Endothelial cell of umbilical vein (primary cell): ENCODE measurements at regions not wholly inside any gene's neighbourhood (a gene's known extent, or its start where the extent isn't known, plus 50 kb on each side); places are given as distances from the start of the nearest gene placed in this dataset.

ENCODE experiments used
- BruUV-seq: library from RNA; stranded (reverse); fragments of 400-500 nt; replicated peaks from 2 replicates; lab custom pipeline; 2021; lab: Mats Ljungman, UMichigan
- CTCF ChIA-PET: fragments of 300-600, 350-600 bp; sonication (Branson Sonifier 250); formaldehyde crosslinking; loops from one replicate; lab custom pipeline; 2021; ENCODE audit warnings: antibody characterized with exemption, inconsistent platforms; lab: Charles Lee
- POLR2A ChIA-PET: fragments of 300-600, 350-600 bp; sonication (Branson Sonifier 250); formaldehyde crosslinking; loops from one replicate; lab custom pipeline; 2021; ENCODE audit warnings: antibody characterized with exemption, inconsistent platforms; lab: Charles Lee
- DNase-seq: peaks from one replicate; pipeline ENCODE4 v3.0.0-alpha.2; 2011; ENCODE audit warnings: low read depth, low spot score
- FAIRE-seq: peaks from 2 replicates; lab custom pipeline; 2011; peaks lifted over from hg19 to GRCh38; lab: Jason Lieb, UNC
- H2AFZ ChIP-seq: 2 replicates; pipeline ENCODE4 v1.6.0; 2012; ENCODE audit warnings: low read depth, low read length, control low read depth, inconsistent platforms
- H3K27ac ChIP-seq: 2 replicates; pipeline ENCODE4 v1.5.1; 2011; ENCODE audit warnings: low read depth, mild to moderate bottlenecking, control low read depth, low read length, moderate library complexity; ENCODE audit not compliant: insufficient read depth
- H3K27me3 ChIP-seq, 2 experiments: 2 replicates each; pipeline versions ENCODE4 v1.6.0 to v1.6.1; 2011; ENCODE audit warnings: low read length in 2 of 2, mixed read lengths in 1 of 2; ENCODE audit not compliant: control insufficient read depth in 2 of 2, insufficient read depth in 2 of 2
- H3K36me3 ChIP-seq, 2 experiments: 2 replicates in 1 of 2; 3 replicates in 1 of 2; pipeline ENCODE4 v1.5.1; 2011; ENCODE audit warnings: low read length in 2 of 2, mild to moderate bottlenecking in 1 of 2, moderate library complexity in 1 of 2; ENCODE audit not compliant: control insufficient read depth in 2 of 2, insufficient read depth in 2 of 2; ENCODE audit errors: extremely low read depth in 1 of 2
- H3K4me1 ChIP-seq: 3 replicates; pipeline ENCODE4 v1.5.1; 2011; ENCODE audit warnings: mild to moderate bottlenecking, low read length; ENCODE audit not compliant: control insufficient read depth, insufficient read depth; ENCODE audit errors: extremely low read depth
- H3K4me2 ChIP-seq: 2 replicates; pipeline ENCODE4 v1.6.1; 2011; ENCODE audit warnings: low read length, control low read depth, mixed read lengths; ENCODE audit not compliant: insufficient read depth
- H3K4me3 ChIP-seq, 3 experiments: fragments of 200-600 bp in 1 of 3; sonication (generic), shearing (Covaris generic) in 1 of 3; replicated peaks in 1 of 3; 2 replicates each; pipeline ENCODE4 v1.5.1; 2011 to 2016; ENCODE audit warnings: control low read depth in 3 of 3, low read length in 3 of 3, mild to moderate bottlenecking in 2 of 3, inconsistent platforms in 1 of 3, low read depth in 1 of 3, moderate library complexity in 1 of 3; ENCODE audit not compliant: insufficient read depth in 1 of 3
- H3K79me2 ChIP-seq: 2 replicates; pipeline ENCODE4 v1.6.0; 2012; ENCODE audit warnings: low read length, inconsistent platforms; ENCODE audit not compliant: control insufficient read depth, insufficient read depth
- H3K9ac ChIP-seq: replicated peaks from 2 replicates; pipeline ENCODE3; 2011; ENCODE audit warnings: low read length, control low read depth; ENCODE audit not compliant: insufficient read depth; ENCODE audit errors: extremely low read depth
- H3K9me1 ChIP-seq: replicated peaks from 3 replicates; pipeline ENCODE4 v1.6.0; 2011; ENCODE audit warnings: mild to moderate bottlenecking, low read length; ENCODE audit not compliant: control insufficient read depth, insufficient read depth; ENCODE audit errors: extremely low read depth
- H3K9me3 ChIP-seq: replicated peaks from 2 replicates; pipeline ENCODE4 v1.5.1; 2012; ENCODE audit warnings: low read length, inconsistent platforms; ENCODE audit not compliant: control insufficient read depth, insufficient read depth
- H4K20me1 ChIP-seq: replicated peaks from 2 replicates; pipeline ENCODE3; 2011; ENCODE audit warnings: mild to moderate bottlenecking, low read length; ENCODE audit not compliant: control insufficient read depth, insufficient read depth; ENCODE audit errors: extremely low read depth
- CTCF ChIP-seq, 2 donors: IDR thresholded peaks; 1 replicate in 1 of 2; 2 replicates in 1 of 2; pipeline ENCODE4 v1.5.1; 2011; ENCODE audit warnings: low read length in 2 of 2, mild to moderate bottlenecking in 2 of 2, moderate library complexity in 2 of 2, control low read depth in 1 of 2, inconsistent platforms in 1 of 2, low read depth in 1 of 2; ENCODE audit not compliant: insufficient read depth in 1 of 2; ENCODE audit errors: extremely low read depth in 1 of 2
- EZH2 ChIP-seq: IDR thresholded peaks from 2 replicates; pipeline ENCODE4 v1.6.1; 2012; ENCODE audit warnings: borderline replicate concordance, low read depth, mild to moderate bottlenecking, moderate library complexity, low read length, inconsistent platforms; ENCODE audit not compliant: severe bottlenecking
- FOS ChIP-seq: IDR thresholded peaks from 2 replicates; pipeline ENCODE4 v1.6.1; 2011; ENCODE audit warnings: mild to moderate bottlenecking, low read length, moderate library complexity, borderline replicate concordance; ENCODE audit not compliant: insufficient read depth
- GATA2 ChIP-seq: IDR thresholded peaks from 2 replicates; pipeline ENCODE4 v1.7.0; 2011; ENCODE audit warnings: low read depth, mild to moderate bottlenecking, moderate library complexity, mixed read lengths, low read length; ENCODE audit not compliant: insufficient read length, insufficient read depth
- JUN ChIP-seq: IDR thresholded peaks from 2 replicates; pipeline ENCODE4 v1.6.1; 2011; ENCODE audit warnings: borderline replicate concordance, low read depth; ENCODE audit not compliant: insufficient read length, insufficient read depth
- MAX ChIP-seq: IDR thresholded peaks from 2 replicates; pipeline ENCODE4 v1.6.1; 2011; ENCODE audit not compliant: insufficient read depth, insufficient read length
- MYC ChIP-seq: IDR thresholded peaks from one replicate; pipeline ENCODE4 v1.6.1; 2011; ENCODE audit warnings: mild to moderate bottlenecking, low read depth, low read length
- POLR2A ChIP-seq: IDR thresholded peaks from 2 replicates; pipeline ENCODE4 v1.6.1; 2012; ENCODE audit warnings: low read depth, mild to moderate bottlenecking, control low read depth, low read length
- dilution Hi-C: fragments of 300-500 bp; cut with MboI; formaldehyde crosslinking; loops from one replicate; pipeline ENCODE4 v1.15.0; 2019; ENCODE audit warnings: low sequenced_read_pairs; ENCODE audit not compliant: extremely low pct_ligation_motif_present
- intact Hi-C: fragments of 100-400 bp; cut with micrococcal nuclease; formaldehyde crosslinking; loops from one replicate; pipeline ENCODE4 v1.10.0; 2022

GRCh38 chr2:134152045-134153010 is 101.5 kb upstream of the MGAT5 start:
- CTCF ChIA-PET, result no interaction called here
- POLR2A ChIA-PET, result no interaction called here
- BruUV-seq, result no TSS peak
- peaks cover 7% of the 10 kb centered on the region for H3K79me2 ChIP-seq
- TF ChIP-seq FOS (no peak), JUN (no peak)
- no peaks in the 10 kb centered on the region for H3K9me3 ChIP-seq
- H4K20me1 ChIP-seq, result no peaks in the 10 kb centered on the region
- H3K9me1 ChIP-seq, result no peaks in the 10 kb centered on the region
- intact Hi-C loops (no loop called here), dilution Hi-C loops (no loop called here)
- no peak for DNase-seq
- FAIRE-seq, result no peak
- no peak overlapping the region for H3K27ac ChIP-seq
- H3K9ac ChIP-seq, result no peak overlapping the region
- H2AFZ ChIP-seq, result no peak overlapping the region
- no peaks in the 10 kb centered on the region for H3K27me3 ChIP-seq
- no peaks in the 10 kb centered on the region for H3K36me3 ChIP-seq
- H3K4me1 ChIP-seq, result peaks cover 8% of the 10 kb centered on the region
- no peak overlapping the region for H3K4me3 ChIP-seq
- no peak overlapping the region for H3K4me2 ChIP-seq

- ChIA-PET CTCF (interaction anchor here (1.5 kb wide), 1 partner anchor 12 kb away, joined by 4 read pairs; no protein-coding TSS in a partner anchor), POLR2A (no interaction called here)
- no peak overlapping the region for H3K27ac ChIP-seq
- no peak overlapping the region for H3K4me3 ChIP-seq
- no peaks in the 10 kb centered on the region for H3K27me3 ChIP-seq
- no peak for FAIRE-seq
- H4K20me1 ChIP-seq, result no peaks in the 10 kb centered on the region
- no peaks in the 10 kb centered on the region for H3K9me1 ChIP-seq
- H3K9ac ChIP-seq, result no peak overlapping the region
- dilution Hi-C loops (no loop called here), intact Hi-C loops (no loop called here)
- no peak overlapping the region for H3K4me2 ChIP-seq
- TF ChIP-seq JUN (no peak), CTCF (IDR thresholded peaks at IDR 0.05; ENCODE audit: extremely low read depth in 1 of 2, insufficient read depth in 1 of 2, low read depth in 1 of 2, low read length in 2 of 2) (no peak), MAX (no peak), FOS (no peak), MYC (no peak), EZH2 (no peak), POLR2A (no peak), GATA2 (no peak)
- H3K4me1 ChIP-seq, result peaks cover 8% of the 10 kb centered on the region
- H2AFZ ChIP-seq, result no peak overlapping the region
- H3K79me2 ChIP-seq, result peaks cover 6% of the 10 kb centered on the region
- no peak for DNase-seq
- H3K36me3 ChIP-seq, result no peaks in the 10 kb centered on the region
- no peaks in the 10 kb centered on the region for H3K9me3 ChIP-seq
- BruUV-seq, result no TSS peak
Observed at GRCh38 chr2:134153294-134153880, 100.5 kb upstream of the MGAT5 start.
